Left ventricle myocardium inferior (tissue), 1 donor: ENCODE measurements at regions not wholly inside any gene's neighbourhood (a gene's known extent, or its start where the extent isn't known, plus 50 kb on each side); places are given as distances from the start of the nearest gene placed in this dataset.

ENCODE experiments used
- DNase-seq: peaks from one replicate; pipeline ENCODE4 v3.0.0-alpha.2; 2020
- H3K27ac ChIP-seq: fragments of 200-600 bp; replicated peaks from 2 replicates; pipeline ENCODE4 v1.8.0; 2021
- H3K27me3 ChIP-seq: fragments of 200-600 bp; 2 replicates; pipeline ENCODE4 v1.8.0; 2021; ENCODE audit warnings: low read depth
- H3K36me3 ChIP-seq: fragments of 200-600 bp; 2 replicates; pipeline ENCODE4 v1.8.0; 2021
- H3K4me1 ChIP-seq: fragments of 200-600 bp; 2 replicates; pipeline ENCODE4 v1.8.0; 2021
- H3K4me3 ChIP-seq: fragments of 200-600 bp; 2 replicates; pipeline ENCODE4 v1.8.0; 2021; ENCODE audit warnings: mild to moderate bottlenecking, moderate library complexity
- H3K9me3 ChIP-seq: fragments of 200-600 bp; replicated peaks from 2 replicates; pipeline ENCODE4 v1.8.0; 2021
- CTCF ChIP-seq: fragments of 200-600 bp; IDR thresholded peaks from 2 replicates; pipeline ENCODE4 v1.8.0; 2021; ENCODE audit warnings: antibody characterized with exemption, mild to moderate bottlenecking, borderline replicate concordance
- intact Hi-C: fragments of 100-400 bp; cut with micrococcal nuclease; formaldehyde crosslinking; loops from one replicate; pipeline ENCODE4 v1.11.0; 2022
- donor health status: DM: no; HTN: yes; CAD: no; lungs with severe emphysema.

GRCh38 chr5:93006915-93007314, 574.1 kb downstream of the NR2F1-AS1 start:
- no peaks in the 10 kb centered on the region for H3K36me3 ChIP-seq
- intact Hi-C loops: no loop called here
- H3K27me3 ChIP-seq: no peaks in the 10 kb centered on the region
- H3K4me3 ChIP-seq: no peak overlapping the region
- H3K9me3 ChIP-seq: no peaks in the 10 kb centered on the region
- no peak for TF ChIP-seq CTCF
- H3K27ac ChIP-seq: no peak overlapping the region
- H3K4me1 ChIP-seq: no peaks in the 10 kb centered on the region
- no peak for DNase-seq

- Histone ChIP-seq H3K4me1 (no peaks in the 10 kb centered on the region), H3K36me3 (no peaks in the 10 kb centered on the region), H3K27ac (no peak overlapping the region), H3K4me3 (no peak overlapping the region), H3K27me3 (no peaks in the 10 kb centered on the region), H3K9me3 (peaks cover 23% of the 10 kb centered on the region)
- DNase-seq: no peak
- intact Hi-C loops: no loop called here
- TF ChIP-seq CTCF: no peak
Measured at GRCh38 chr5:92998456-92998855, 582.6 kb downstream of the NR2F1-AS1 start.

- intact Hi-C loops: no loop called here
- no peaks in the 10 kb centered on the region for H3K36me3 ChIP-seq
- H3K27ac ChIP-seq: no peak overlapping the region
- TF ChIP-seq CTCF: no peak
- no peak for DNase-seq
- H3K4me3 ChIP-seq: no peak overlapping the region
- no peaks in the 10 kb centered on the region for H3K4me1 ChIP-seq
- H3K9me3 ChIP-seq: peaks cover 26% of the 10 kb centered on the region
- no peaks in the 10 kb centered on the region for H3K27me3 ChIP-seq
Measured at GRCh38 chr5:92994392-92994791, 586.6 kb downstream of the NR2F1-AS1 start.

- Histone ChIP-seq H3K4me1 (no peaks in the 10 kb centered on the region), H3K27me3 (no peaks in the 10 kb centered on the region), H3K36me3 (no peaks in the 10 kb centered on the region), H3K27ac (no peak overlapping the region), H3K4me3 (no peak overlapping the region), H3K9me3 (peaks cover 32% of the 10 kb centered on the region)
- TF ChIP-seq CTCF: no peak
- DNase-seq: no peak
- intact Hi-C loops: no loop called here
Measured at GRCh38 chr5:92992073-92992472, 588.9 kb downstream of the NR2F1-AS1 start.

GRCh38 chr5:92991581-92992067, 589.4 kb downstream of the NR2F1-AS1 start:
- Histone ChIP-seq H3K4me1 (no peaks in the 10 kb centered on the region), H3K27ac (no peak overlapping the region), H3K9me3 (peaks cover 37% of the 10 kb centered on the region), H3K36me3 (no peaks in the 10 kb centered on the region), H3K4me3 (no peak overlapping the region), H3K27me3 (no peaks in the 10 kb centered on the region)
- DNase-seq: no peak
- TF ChIP-seq CTCF: no peak
- intact Hi-C loops: no loop called here

- DNase-seq: no peak
- Histone ChIP-seq H3K9me3 (peaks cover 44% of the 10 kb centered on the region), H3K27me3 (no peaks in the 10 kb centered on the region), H3K36me3 (no peaks in the 10 kb centered on the region), H3K27ac (no peak overlapping the region), H3K4me1 (no peaks in the 10 kb centered on the region), H3K4me3 (no peak overlapping the region)
- intact Hi-C loops: no loop called here
- TF ChIP-seq CTCF: no peak
Measured at GRCh38 chr5:92990771-92991170, 590.2 kb downstream of the NR2F1-AS1 start.
